HEK293T (cell line): ENCODE measurements at regions not wholly inside any gene's neighbourhood (a gene's known extent, or its start where the extent isn't known, plus 50 kb on each side); places are given as distances from the start of the nearest gene placed in this dataset.

Experiments used
- CTCF ChIA-PET: fragments of 350-600 bp; formaldehyde crosslinking; extraction: SDS; loops from one replicate; lab custom pipeline; 2021; ENCODE audit warnings: antibody characterized with exemption, inconsistent platforms; lab: Yijun Ruan, JAX
- POLR2A ChIA-PET: fragments of 350-600 bp; formaldehyde crosslinking; extraction: SDS; loops from one replicate; lab custom pipeline; 2020; ENCODE audit warnings: antibody characterized with exemption, inconsistent platforms; lab: Yijun Ruan, JAX
- DNase-seq: peaks from one replicate; pipeline ENCODE4 v3.0.0; 2012; ENCODE audit warnings: mixed read lengths; ENCODE audit errors: extremely low spot score
- ARNT ChIP-seq: fragments of 450-650 bp; IDR thresholded peaks from 2 replicates; pipeline ENCODE4 v1.6.1; 2017; ENCODE audit warnings: mild to moderate bottlenecking
- BHLHE40 ChIP-seq: fragments of 450-650 bp; IDR thresholded peaks from 2 replicates; pipeline ENCODE4 v1.6.1; 2016; ENCODE audit warnings: mild to moderate bottlenecking, moderate library complexity, borderline replicate concordance
- CTBP1 ChIP-seq: fragments of 450-650 bp; IDR thresholded peaks from 2 replicates; pipeline ENCODE4 v1.6.1; 2016; ENCODE audit warnings: borderline replicate concordance
- ELF4 ChIP-seq: fragments of 450-650 bp; IDR thresholded peaks from 2 replicates; pipeline ENCODE4 v1.6.1; 2017; ENCODE audit warnings: antibody characterized with exemption
- FOXA1 ChIP-seq: fragments of 450-650 bp; IDR thresholded peaks from 2 replicates; pipeline ENCODE4 v1.6.1; 2016; ENCODE audit warnings: mild to moderate bottlenecking
- FOXK2 ChIP-seq: fragments of 450-650 bp; IDR thresholded peaks from 2 replicates; pipeline ENCODE4 v1.6.1; 2016; ENCODE audit warnings: mild to moderate bottlenecking
- FOXM1 ChIP-seq: fragments of 450-650 bp; IDR thresholded peaks from 2 replicates; pipeline ENCODE4 v1.6.1; 2017; ENCODE audit warnings: mild to moderate bottlenecking, borderline replicate concordance
- HDGF ChIP-seq: fragments of 450-650 bp; IDR thresholded peaks from 2 replicates; pipeline ENCODE4 v1.6.1; 2017; ENCODE audit warnings: antibody characterized with exemption, borderline replicate concordance
- L3MBTL2 ChIP-seq: fragments of 450-650 bp; conservative IDR thresholded peaks from 2 replicates; pipeline ENCODE4 v1.6.1; 2016; ENCODE audit warnings: mild to moderate bottlenecking
- LEF1 ChIP-seq: fragments of 450-650 bp; IDR thresholded peaks from 2 replicates; pipeline ENCODE4 v1.6.1; 2017; ENCODE audit warnings: mild to moderate bottlenecking, borderline replicate concordance
- NFRKB ChIP-seq: fragments of 450-650 bp; IDR thresholded peaks from 2 replicates; pipeline ENCODE4 v1.6.1; 2016; ENCODE audit warnings: mild to moderate bottlenecking, moderate library complexity
- PKNOX1 ChIP-seq: fragments of 450-650 bp; IDR thresholded peaks from 2 replicates; pipeline ENCODE4 v1.6.1; 2016
- SP1 ChIP-seq: fragments of 450-650 bp; IDR thresholded peaks from 2 replicates; pipeline ENCODE4 v1.6.1; 2017
- SUZ12 ChIP-seq: fragments of 450-650 bp; IDR thresholded peaks from 2 replicates; pipeline ENCODE4 v1.6.1; 2016; ENCODE audit warnings: mild to moderate bottlenecking
- TARDBP ChIP-seq: fragments of 450-650 bp; IDR thresholded peaks from 2 replicates; pipeline ENCODE4 v1.6.1; 2016
- ZNF384 ChIP-seq: fragments of 450-650 bp; IDR thresholded peaks from 2 replicates; pipeline ENCODE4 v1.6.1; 2016

- TF ChIP-seq BHLHE40 = no peak
- no peak for TF ChIP-seq TARDBP
- CTCF ChIA-PET = no interaction called here
- DNase-seq = no peak
- POLR2A ChIA-PET = no interaction called here
These were observed 265.5 kb upstream of the GRIP1 start for GRCh38 chr12:66944365-66944764.

GRCh38 chr12:66945189-66945817 is 266.4 kb upstream of the GRIP1 start:
- DNase-seq = no peak
- ChIA-PET POLR2A (no interaction called here), CTCF (no interaction called here)
- TF ChIP-seq ELF4 = no peak
- TF ChIP-seq CTBP1 = no peak
- TF ChIP-seq FOXK2 = no peak

- ChIA-PET CTCF (no interaction called here), POLR2A (no interaction called here)
- DNase-seq = no peak
- TF ChIP-seq ELF4 = no peak
- no peak for TF ChIP-seq LEF1
- no peak for TF ChIP-seq ZNF384
- no peak for TF ChIP-seq FOXM1
- TF ChIP-seq FOXK2 = no peak
- TF ChIP-seq CTBP1 = no peak
- TF ChIP-seq FOXA1 = no peak
- TF ChIP-seq BHLHE40 = no peak
- no peak for TF ChIP-seq NFRKB
- TF ChIP-seq L3MBTL2 = no peak
- TF ChIP-seq HDGF = no peak
- no peak for TF ChIP-seq ARNT
- no peak for TF ChIP-seq TARDBP
- TF ChIP-seq PKNOX1 = no peak
- no peak for TF ChIP-seq SUZ12
These were observed 268.2 kb upstream of the GRIP1 start for GRCh38 chr12:66947119-66947518.

- no peak for TF ChIP-seq PKNOX1
- no peak for TF ChIP-seq FOXA1
- TF ChIP-seq ELF4 = no peak
- TF ChIP-seq HDGF = no peak
- TF ChIP-seq ZNF384 = no peak
- no peak for TF ChIP-seq L3MBTL2
- TF ChIP-seq ARNT = no peak
- no peak for TF ChIP-seq FOXK2
- TF ChIP-seq SUZ12 = no peak
- no peak for TF ChIP-seq FOXM1
- TF ChIP-seq TARDBP = no peak
- TF ChIP-seq BHLHE40 = no peak
- no peak for TF ChIP-seq LEF1
- TF ChIP-seq CTBP1 = no peak
- CTCF ChIA-PET = interaction anchor here (1.0 kb wide), 1 partner anchor 10 kb away, joined by 3 read pairs; no protein-coding TSS in a partner anchor
- DNase-seq = no peak
- POLR2A ChIA-PET = no interaction called here
These were observed 273.8 kb upstream of the GRIP1 start for GRCh38 chr12:66952668-66953067.

- ChIA-PET CTCF (no interaction called here), POLR2A (no interaction called here)
- no peak for DNase-seq
- TF ChIP-seq FOXM1 (no peak), PKNOX1 (no peak), ARNT (no peak), FOXA1 (no peak), ELF4 (no peak), L3MBTL2 (no peak), ZNF384 (no peak)
These were observed 277.4 kb upstream of the GRIP1 start for GRCh38 chr12:66956300-66956699.

GRCh38 chr12:66959276-66959675 is 280.4 kb upstream of the GRIP1 start:
- ChIA-PET POLR2A (no interaction called here), CTCF (no interaction called here)
- TF ChIP-seq FOXM1 = no peak
- no peak for TF ChIP-seq CTBP1
- no peak for TF ChIP-seq HDGF
- no peak for TF ChIP-seq TARDBP
- no peak for TF ChIP-seq ZNF384
- no peak for TF ChIP-seq FOXK2
- no peak for TF ChIP-seq L3MBTL2
- no peak for TF ChIP-seq LEF1
- TF ChIP-seq BHLHE40 = no peak
- no peak for TF ChIP-seq FOXA1
- no peak for TF ChIP-seq PKNOX1
- no peak for TF ChIP-seq SUZ12
- TF ChIP-seq ELF4 = no peak
- TF ChIP-seq ARNT = no peak
- TF ChIP-seq NFRKB = no peak
- no peak for TF ChIP-seq SP1
- DNase-seq = no peak
